GM12878 (cell line): ENCODE measurements at regions not wholly inside any gene's neighbourhood (a gene's known extent, or its start where the extent isn't known, plus 50 kb on each side); places are given as distances from the start of the nearest gene placed in this dataset.

ENCODE experiments used
- ATAC-seq: fragments of 200-7000 bp; cut with Tn5 transposase; 3 replicates; pipeline ENCODE4 v1.9.1; 2020; ENCODE audit warnings: mild to moderate bottlenecking, moderate library complexity
- BruUV-seq: library from RNA; stranded (reverse); fragments of 400-500 nt; replicated peaks from 2 replicates; lab custom pipeline; 2021; lab: Mats Ljungman, UMichigan
- CTCF ChIA-PET: fragments of 300-600 bp; sonication (Branson Sonifier 250); formaldehyde crosslinking; extraction: SDS; loops from one replicate; lab custom pipeline; 2021; ENCODE audit warnings: inconsistent platforms; lab: Yijun Ruan, JAX
- POLR2A ChIA-PET: fragments of 350-600 bp; formaldehyde crosslinking; extraction: SDS; loops from one replicate; lab custom pipeline; 2021; ENCODE audit warnings: inconsistent platforms; lab: Charles Lee
- RAD21 ChIA-PET: fragments of 300-600 bp; sonication (Branson Sonifier 250); formaldehyde crosslinking; loops from one replicate; lab custom pipeline; 2023; ENCODE audit warnings: antibody characterized with exemption; ENCODE audit not compliant: unreplicated experiment; lab: Charles Lee
- SMC1A ChIA-PET: fragments of 300-600 bp; sonication (Branson Sonifier 250); formaldehyde crosslinking; loops from one replicate; lab custom pipeline; 2023; ENCODE audit not compliant: unreplicated experiment, uncharacterized antibody; lab: Charles Lee
- DNase-seq: peaks from one replicate; pipeline ENCODE4 v3.0.0-alpha.2; 2011; ENCODE audit warnings: low read depth, low spot score
- FAIRE-seq: peaks from 3 replicates; lab custom pipeline; 2011; peaks lifted over from hg19 to GRCh38; lab: Jason Lieb, UNC
- H2AFZ ChIP-seq: 2 replicates; pipeline ENCODE4 v1.6.0; 2011; ENCODE audit warnings: low read depth, low read length, control low read depth; ENCODE audit not compliant: control insufficient read depth
- H3K27ac ChIP-seq: 2 replicates; pipeline ENCODE4 v1.5.1; 2011; ENCODE audit warnings: control low read depth; ENCODE audit not compliant: control insufficient read depth, insufficient read depth
- H3K27me3 ChIP-seq, 2 experiments: replicated peaks in 1 of 2; 2 replicates each; pipeline versions ENCODE4 v1.6.0 to v1.6.1; 2011; ENCODE audit warnings: low read length in 1 of 2; ENCODE audit not compliant: control insufficient read depth in 2 of 2, insufficient read depth in 2 of 2
- H3K36me3 ChIP-seq, 2 experiments: 2 replicates each; pipeline ENCODE4 v1.5.1; 2011; ENCODE audit warnings: low read length in 1 of 2; ENCODE audit not compliant: control insufficient read depth in 2 of 2, insufficient read depth in 2 of 2
- H3K4me1 ChIP-seq: 2 replicates; pipeline ENCODE4 v1.6.1; 2011; ENCODE audit warnings: mild to moderate bottlenecking, low read length, moderate library complexity, mixed read lengths; ENCODE audit not compliant: control insufficient read depth, insufficient read depth
- H3K4me2 ChIP-seq: 2 replicates; pipeline ENCODE4 v1.6.0; 2011; ENCODE audit warnings: control low read depth; ENCODE audit not compliant: control insufficient read depth, insufficient read depth
- H3K4me3 ChIP-seq: fragments of 200-600 bp; sonication (generic); 2 replicates; pipeline ENCODE4 v1.5.1; 2016
- H3K79me2 ChIP-seq: 2 replicates; pipeline ENCODE4 v1.6.0; 2011; ENCODE audit warnings: low read length; ENCODE audit not compliant: control insufficient read depth, insufficient read depth
- H3K9ac ChIP-seq: 2 replicates; pipeline ENCODE4 v1.8.0; 2011; ENCODE audit warnings: low read length, control low read depth, mixed read lengths; ENCODE audit not compliant: control insufficient read depth, insufficient read depth
- H3K9me3 ChIP-seq: replicated peaks from 3 replicates; pipeline ENCODE4 v1.5.1; 2011; ENCODE audit warnings: mild to moderate bottlenecking, low read length; ENCODE audit not compliant: control insufficient read depth, insufficient read depth
- H4K20me1 ChIP-seq: 2 replicates; pipeline ENCODE4 v1.6.0; 2011; ENCODE audit not compliant: control insufficient read depth, insufficient read depth
- DPF2 ChIP-seq: fragments of 450-650 bp; IDR thresholded peaks from 2 replicates; pipeline ENCODE4 v1.6.1; 2017; ENCODE audit warnings: mild to moderate bottlenecking
- E2F8 ChIP-seq: fragments of 450-650 bp; IDR thresholded peaks from 2 replicates; pipeline ENCODE4 v1.6.1; 2018; ENCODE audit warnings: mild to moderate bottlenecking, low read depth, moderate library complexity; ENCODE audit not compliant: partially characterized antibody
- HDGF ChIP-seq: fragments of 450-650 bp; IDR thresholded peaks from 2 replicates; pipeline ENCODE4 v1.6.1; 2016; ENCODE audit warnings: antibody characterized with exemption
- HSF1 ChIP-seq: fragments of 150-350 bp; IDR thresholded peaks from 2 replicates; pipeline ENCODE4 v1.6.1; 2014; ENCODE audit warnings: mild to moderate bottlenecking, low read depth, low read length
- JUNB ChIP-seq: IDR thresholded peaks from 2 replicates; pipeline ENCODE4 v1.6.1; 2016; ENCODE audit warnings: antibody characterized with exemption, mild to moderate bottlenecking
- MYB ChIP-seq: fragments of 150-350 bp; IDR thresholded peaks from 2 replicates; pipeline ENCODE4 v1.6.1; 2014; ENCODE audit warnings: mild to moderate bottlenecking, low read depth, low read length, borderline replicate concordance
- NR2C2 ChIP-seq: IDR thresholded peaks from 2 replicates; pipeline ENCODE4 v1.6.1; 2011; ENCODE audit warnings: borderline replicate concordance, low read depth; ENCODE audit not compliant: control insufficient read depth, insufficient read length
- RAD21 ChIP-seq: IDR thresholded peaks from 2 replicates; pipeline ENCODE4 v1.6.1; 2011; ENCODE audit warnings: mild to moderate bottlenecking, low read depth, low read length, moderate library complexity; ENCODE audit not compliant: insufficient read depth
- SIX5 ChIP-seq: IDR thresholded peaks from 2 replicates; pipeline ENCODE4 v1.6.1; 2011; ENCODE audit warnings: mild to moderate bottlenecking, low read depth, low read length, moderate library complexity; ENCODE audit not compliant: severe bottlenecking
- SKIL ChIP-seq: fragments of 450-650 bp; IDR thresholded peaks from 2 replicates; pipeline ENCODE4 v1.6.1; 2017; ENCODE audit warnings: mild to moderate bottlenecking, low read depth, inconsistent platforms; ENCODE audit not compliant: poor library complexity, severe bottlenecking
- ZBED1 ChIP-seq: IDR thresholded peaks from 2 replicates; pipeline ENCODE4 v1.6.1; 2016; ENCODE audit warnings: borderline replicate concordance
- ZNF384 ChIP-seq: IDR thresholded peaks from 2 replicates; pipeline ENCODE4 v1.6.1; 2012; ENCODE audit warnings: low read depth, mild to moderate bottlenecking, low read length, improper control_type of control experiment, borderline replicate concordance
- ZZZ3 ChIP-seq: IDR thresholded peaks from 2 replicates; pipeline ENCODE4 v1.6.1; 2011; ENCODE audit warnings: low read depth; ENCODE audit not compliant: control insufficient read depth, insufficient read length
- WGBS: methylation state at CpG from one replicate; pipeline ENCODE4 v1.1.6; 2016; ENCODE audit warnings: low lambda C conversion rate; ENCODE audit not compliant: insufficient replicate concordance, insufficient coverage; ENCODE audit errors: missing lambda C conversion rate; 5-methylcytosine and 5-hydroxymethylcytosine counted together
- in situ Hi-C: fragments of 300-500 bp; cut with MboI; formaldehyde crosslinking; loops from 9 replicates; pipeline ENCODE4 v1.14.3; 2018; ENCODE audit warnings: mixed read lengths
- intact Hi-C: fragments of 100-400 bp; cut with micrococcal nuclease; formaldehyde crosslinking; loops from one replicate; pipeline ENCODE4 v1.14.2; 2022; ENCODE audit not compliant: unreplicated experiment

- no peaks in the 10 kb centered on the region for H3K79me2 ChIP-seq
- FAIRE-seq (no peak), DNase-seq (no peak)
- intact Hi-C loops = no loop called here
- H3K4me2 ChIP-seq = no peak overlapping the region
- H2AFZ ChIP-seq = no peak overlapping the region
- no peaks in the 10 kb centered on the region for H4K20me1 ChIP-seq
- BruUV-seq = no TSS peak
- WGBS = 34% methylated on average over 16 of the region's 16 CpGs
- ChIA-PET POLR2A (no interaction called here), CTCF (no interaction called here), RAD21 (no interaction called here), SMC1A (no interaction called here)
- no peak overlapping the region for H3K4me3 ChIP-seq
- no peaks in the 10 kb centered on the region for H3K9me3 ChIP-seq
- in situ Hi-C loops = no loop called here
- TF ChIP-seq RAD21 (no peak), E2F8 (no peak), MYB (no peak), SIX5 (no peak), ZNF384 (no peak)
- TF ChIP-seq, all 136 proteins: peak for 0
- ATAC-seq = no peak
- no peaks in the 10 kb centered on the region for H3K4me1 ChIP-seq
- H3K36me3 ChIP-seq = no peaks in the 10 kb centered on the region
- no peaks in the 10 kb centered on the region for H3K27me3 ChIP-seq
- H3K9ac ChIP-seq = no peak overlapping the region
- no peak overlapping the region for H3K27ac ChIP-seq
Measured at GRCh38 chr15:97522347-97522746, 438.2 kb upstream of the ARRDC4 start.

GRCh38 chr15:97525809-97526208 lies 434.7 kb upstream of the ARRDC4 start:
- DNase-seq (no peak), ATAC-seq (no peak), FAIRE-seq (no peak)
- H3K79me2 ChIP-seq = no peaks in the 10 kb centered on the region
- H3K4me1 ChIP-seq = no peaks in the 10 kb centered on the region
- no peak overlapping the region for H3K27ac ChIP-seq
- no peak overlapping the region for H3K9ac ChIP-seq
- ChIA-PET RAD21 (no interaction called here), POLR2A (no interaction called here), SMC1A (interaction anchor here (0.6 kb wide), 1 partner anchor 136 kb away, joined by 3 read pairs; no protein-coding TSS in a partner anchor), CTCF (no interaction called here)
- no peak overlapping the region for H3K4me3 ChIP-seq
- no peaks in the 10 kb centered on the region for H3K9me3 ChIP-seq
- intact Hi-C loops = no loop called here
- H3K4me2 ChIP-seq = no peak overlapping the region
- no peaks in the 10 kb centered on the region for H4K20me1 ChIP-seq
- in situ Hi-C loops = no loop called here
- no peaks in the 10 kb centered on the region for H3K36me3 ChIP-seq
- no peak overlapping the region for H2AFZ ChIP-seq
- BruUV-seq = no TSS peak
- H3K27me3 ChIP-seq = no peaks in the 10 kb centered on the region
- TF ChIP-seq ZBED1 (no peak), NR2C2 (no peak), HDGF (no peak), HSF1 (no peak), DPF2 (no peak), JUNB (no peak), ZZZ3 (no peak), SKIL (no peak)
